ENCODE measurements at regions not wholly inside any gene's neighbourhood (a gene's known extent, or its start where the extent isn't known, plus 50 kb on each side); places are given as distances from the start of the nearest gene placed in this dataset.

DNA sequence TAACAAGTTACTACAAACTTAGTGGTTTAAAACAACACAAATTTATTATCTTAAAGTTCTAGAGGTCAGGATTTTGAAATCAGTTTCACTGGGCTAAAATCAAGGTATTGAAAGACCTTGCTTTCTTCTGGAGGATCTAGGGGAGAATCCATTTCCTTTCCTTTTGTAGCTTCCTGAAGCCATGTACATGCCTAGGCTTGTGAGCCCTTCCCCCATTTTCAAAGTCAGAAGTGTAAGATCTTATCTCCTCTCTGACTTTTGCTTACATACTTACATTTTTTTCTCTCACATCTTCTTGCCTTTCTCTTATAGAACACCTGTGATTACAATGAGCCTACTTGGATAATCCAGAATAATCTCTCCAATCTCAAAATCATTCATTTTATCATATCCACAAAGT lies 78.7 kb upstream of the MBOAT2 start:
- DNase-seq (ENCODE audit: low read depth in 2 of 2) = no peak

DNA sequence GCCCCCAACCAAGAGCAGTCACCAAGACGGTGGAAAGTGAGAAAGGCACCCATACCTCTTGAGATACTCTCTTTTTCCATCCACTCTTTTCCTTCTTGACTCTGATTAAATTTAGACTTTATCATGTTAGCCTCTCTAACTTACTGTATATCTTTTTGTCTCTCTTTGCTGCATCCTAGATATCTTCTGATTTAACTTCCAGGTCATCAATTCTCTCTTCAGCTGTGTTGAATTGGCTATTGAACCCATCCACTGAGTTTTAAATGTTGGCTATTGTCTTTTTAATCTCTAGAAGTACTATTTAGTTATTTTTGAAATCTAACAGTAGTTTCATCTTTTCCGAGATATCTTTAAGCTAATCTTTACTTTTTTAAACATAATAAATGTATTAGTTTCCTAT lies 78.3 kb upstream of the MBOAT2 start:
- DNase-seq (ENCODE audit: low read depth in 2 of 2) = no peak

DNA sequence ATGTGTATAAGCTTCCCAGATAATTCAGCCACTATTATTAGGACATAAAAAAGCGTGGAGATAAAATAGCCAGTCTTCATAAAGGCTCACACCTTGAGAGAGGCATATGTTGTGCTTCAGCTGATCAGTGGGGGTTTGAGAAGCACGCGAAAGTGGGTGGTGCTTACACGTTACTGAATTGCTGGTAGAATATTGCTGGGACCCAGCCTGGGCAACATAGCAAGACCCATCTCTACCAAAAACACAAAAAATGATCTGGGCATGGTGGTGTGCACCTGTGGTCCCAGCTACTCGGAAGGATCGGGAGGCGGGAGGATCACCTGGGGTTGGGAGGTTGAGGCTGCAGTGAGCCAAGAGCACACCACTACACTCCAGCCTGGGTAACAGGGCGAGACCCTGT lies 74.9 kb upstream of the MBOAT2 start:
- no peak for DNase-seq (ENCODE audit: low read depth in 2 of 2)

DNA sequence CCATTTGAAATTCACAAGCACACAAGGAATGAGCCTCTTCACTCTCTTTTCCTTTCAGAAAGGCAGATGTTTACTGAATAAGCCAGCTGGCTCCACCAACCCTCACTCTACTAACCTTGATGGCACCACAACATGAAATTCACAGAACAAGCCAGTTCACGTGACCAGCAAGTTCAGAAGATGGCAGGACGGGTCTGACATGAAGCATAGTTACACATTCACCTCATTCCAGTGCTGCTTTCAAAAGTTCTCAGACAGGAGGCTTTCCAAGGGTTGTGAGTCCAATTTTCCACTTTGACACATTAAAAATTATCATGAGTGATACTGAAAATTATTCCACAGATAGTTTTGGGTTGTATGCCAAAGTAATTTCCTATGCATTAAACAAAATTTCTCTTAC lies 74.2 kb upstream of the MBOAT2 start:
- no peak for DNase-seq (ENCODE audit: low read depth in 2 of 2)

DNA sequence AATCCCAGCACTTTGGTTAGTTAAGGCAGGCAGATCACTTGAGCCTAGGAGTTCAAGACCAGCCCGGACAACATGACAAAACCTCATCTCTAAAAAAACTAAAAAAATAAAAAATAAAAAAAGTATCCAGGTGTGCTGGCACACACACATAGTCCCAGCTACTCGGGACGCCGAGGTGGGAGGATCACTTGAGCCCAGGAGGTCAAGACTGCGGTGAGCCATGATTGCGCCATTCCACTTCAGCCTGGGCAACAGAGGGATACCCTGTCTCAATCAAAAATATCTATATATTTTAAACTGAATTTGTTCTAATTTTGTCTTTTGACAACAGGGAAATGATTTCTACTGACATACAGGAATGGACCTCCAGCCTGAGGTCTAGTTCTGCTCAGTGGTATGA lies 73.3 kb upstream of the MBOAT2 start:
- DNase-seq (ENCODE audit: low read depth in 2 of 2) = no peak

DNA sequence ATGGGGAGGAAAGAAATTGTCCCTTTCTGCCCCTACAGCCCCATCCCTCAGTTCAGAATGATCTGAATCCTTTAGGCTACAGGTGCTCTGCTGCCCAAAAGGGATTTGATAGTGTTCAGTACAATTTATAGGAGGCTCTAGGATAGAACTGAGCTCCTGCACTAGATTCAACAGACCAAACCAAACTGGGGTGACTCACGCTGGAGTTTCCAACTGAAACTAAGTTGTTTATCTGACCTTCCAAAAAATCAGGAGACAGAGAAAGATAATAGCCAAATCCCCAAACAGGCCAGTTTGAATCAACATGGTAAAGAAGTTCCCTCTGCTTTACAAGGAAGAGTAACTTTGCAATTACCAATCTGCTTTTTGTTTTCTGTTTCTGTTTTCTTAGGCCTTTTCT lies 72.7 kb upstream of the MBOAT2 start:
- no peak for DNase-seq (ENCODE audit: low read depth in 2 of 2)

DNA sequence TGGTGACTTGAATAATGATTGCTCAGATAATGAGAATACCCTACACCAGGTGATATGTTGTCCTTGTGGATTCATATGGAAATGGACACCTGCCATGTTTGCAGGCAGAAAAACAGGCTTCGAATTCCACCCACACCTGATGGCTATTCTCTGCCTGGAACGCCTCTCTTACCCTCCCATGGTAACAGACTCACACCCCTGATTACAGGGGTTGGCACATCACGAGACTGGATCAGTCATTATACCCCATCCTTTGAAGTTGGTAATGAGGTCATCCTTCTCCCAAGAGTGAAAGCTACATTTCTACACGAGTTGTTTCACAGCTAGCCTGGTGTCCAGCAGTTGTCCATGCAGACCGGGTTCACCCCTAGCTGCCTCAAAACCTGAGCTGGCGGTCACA lies 71.4 kb upstream of the MBOAT2 start:
- DNase-seq (ENCODE audit: low read depth in 2 of 2) = no peak

DNA sequence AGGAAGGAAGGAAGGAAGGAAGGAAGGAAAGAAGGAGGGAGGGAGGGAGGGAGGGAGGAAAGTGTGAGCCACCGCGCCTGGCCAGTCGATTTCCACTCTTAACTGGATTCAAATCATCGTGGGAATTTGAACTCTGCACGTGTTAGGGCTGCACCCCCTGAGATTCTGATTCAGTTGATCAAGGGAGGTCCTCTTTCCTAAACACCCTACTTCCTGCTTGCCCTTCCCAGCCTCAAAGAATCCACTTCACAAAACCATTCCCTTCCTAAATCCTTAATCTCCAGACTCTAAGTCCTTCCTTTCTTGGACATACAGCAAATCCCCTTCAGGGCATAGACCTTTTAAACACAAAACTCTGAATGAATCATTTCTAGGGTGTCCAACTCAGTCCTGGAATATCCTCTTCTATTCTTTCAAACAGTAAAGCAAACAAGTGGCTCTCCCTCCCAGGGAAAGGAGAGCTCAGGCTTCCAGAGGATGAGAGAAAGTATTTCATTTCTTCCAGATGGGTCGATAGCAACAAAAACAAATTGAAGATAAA lies 68.2 kb upstream of the MBOAT2 start:
- no peak for DNase-seq (ENCODE audit: low read depth in 2 of 2)

DNA sequence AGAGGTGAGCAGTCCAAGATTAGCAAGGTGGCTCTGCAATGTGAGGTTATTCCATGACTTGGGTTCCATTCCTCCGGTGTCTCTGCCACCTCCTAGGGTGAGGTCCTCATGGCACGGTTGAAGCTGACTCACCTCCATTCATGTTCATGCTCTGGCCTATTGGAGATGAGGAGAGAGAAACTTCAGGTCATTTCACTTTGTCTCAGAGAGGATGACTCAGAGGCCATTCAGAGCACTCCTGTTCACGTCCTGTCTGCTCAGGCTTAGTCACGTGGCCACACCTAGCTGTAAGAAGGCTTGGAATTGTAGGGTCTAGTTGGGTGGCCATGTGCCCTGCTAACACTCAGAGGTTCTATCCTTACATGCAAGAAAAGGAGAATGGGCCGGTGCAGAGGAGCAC lies 67.5 kb upstream of the MBOAT2 start:
- DNase-seq (ENCODE audit: low read depth in 2 of 2) = peak in 1 of 2 donors; percentile 7

DNA sequence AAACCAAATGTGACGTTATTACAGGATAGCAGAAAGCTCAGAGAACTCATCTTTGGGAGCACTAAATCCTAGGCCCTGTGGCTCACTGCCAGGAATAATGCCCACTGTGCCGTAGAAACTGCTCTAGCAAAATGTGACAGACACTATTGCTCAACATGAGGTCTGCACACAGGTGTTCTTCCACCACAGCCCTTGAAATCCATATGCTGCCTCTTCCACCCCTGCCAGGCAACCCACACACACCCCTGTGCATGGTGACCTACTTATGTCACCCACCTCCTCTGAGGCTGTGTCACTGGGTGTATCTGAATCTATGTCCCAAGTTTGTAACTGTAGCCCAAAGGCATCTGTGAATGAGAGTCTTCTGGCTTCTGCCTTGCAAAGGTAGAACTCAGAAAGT lies 66.1 kb upstream of the MBOAT2 start:
- DNase-seq (ENCODE audit: low read depth in 2 of 2) = no peak

DNA sequence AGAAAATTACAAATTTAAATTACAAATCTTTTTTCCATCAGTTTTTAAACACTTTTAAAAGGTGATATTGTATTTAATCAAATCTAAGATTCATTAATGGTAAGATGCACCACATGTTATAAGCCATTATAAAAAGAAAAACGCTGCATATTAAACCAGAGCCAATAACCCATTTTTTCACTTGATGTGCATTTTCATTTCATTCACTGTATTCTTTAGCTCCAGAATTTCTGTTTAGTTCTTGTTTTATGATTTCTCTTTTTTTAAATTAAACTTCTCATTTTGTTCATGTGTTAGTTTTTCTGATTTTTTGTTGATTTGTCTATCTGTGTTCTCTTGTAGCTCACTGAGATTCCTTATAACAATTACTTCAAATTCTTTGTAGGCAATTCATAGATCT lies 62.4 kb upstream of the MBOAT2 start:
- DNase-seq (ENCODE audit: low read depth in 2 of 2) = no peak

DNA sequence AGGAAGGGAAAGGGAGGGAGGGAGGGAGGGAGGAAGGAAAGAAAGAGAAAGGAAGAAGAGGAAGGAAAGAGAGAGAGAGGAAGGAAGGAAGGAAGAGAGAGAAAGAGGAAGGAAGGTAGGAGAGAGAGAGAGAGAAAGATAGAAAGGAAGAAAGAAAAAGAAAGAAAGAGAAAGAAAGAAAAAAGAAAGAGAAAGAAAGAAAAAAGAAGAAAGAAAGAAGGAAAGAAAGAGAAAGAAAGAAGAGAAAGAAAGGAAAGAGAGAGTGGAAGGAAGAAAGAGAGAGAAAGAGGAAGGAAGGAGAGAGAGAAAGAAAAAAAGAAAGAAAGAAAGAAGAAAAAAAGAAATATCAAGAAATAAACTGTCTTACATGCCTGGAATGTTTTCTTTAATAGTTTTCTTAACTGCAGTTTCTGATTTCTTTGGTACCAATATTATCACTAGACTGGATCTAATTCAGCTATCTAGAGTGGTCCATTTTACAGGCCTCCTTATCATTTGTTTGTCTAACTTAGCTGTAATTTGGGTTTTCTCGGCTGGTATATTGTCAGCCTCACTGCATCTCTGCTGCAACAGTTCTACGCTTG lies 59.6 kb upstream of the MBOAT2 start:
- DNase-seq (ENCODE audit: low read depth in 2 of 2) = no peak

DNA sequence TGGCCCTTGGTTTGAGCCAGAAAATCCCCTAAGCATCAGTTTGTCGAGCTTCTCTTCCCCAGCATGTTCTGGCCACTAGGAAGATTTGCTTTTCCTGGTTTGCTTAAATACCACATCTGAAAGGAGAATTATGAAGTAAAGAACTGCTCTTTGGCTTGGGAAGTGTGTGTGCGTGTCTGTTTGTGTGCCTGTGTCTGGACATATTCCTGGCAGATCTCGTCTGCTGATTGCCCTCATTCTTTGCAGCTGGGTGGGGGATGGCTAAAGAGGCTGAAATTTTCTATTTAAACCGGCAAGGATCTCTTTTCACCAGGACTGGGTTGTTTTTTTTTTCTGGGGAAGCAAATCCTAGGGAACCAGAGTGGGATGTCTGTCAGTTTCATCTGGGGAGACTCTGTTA lies 57.3 kb upstream of the MBOAT2 start:
- DNase-seq (ENCODE audit: low read depth in 2 of 2) = no peak

DNA sequence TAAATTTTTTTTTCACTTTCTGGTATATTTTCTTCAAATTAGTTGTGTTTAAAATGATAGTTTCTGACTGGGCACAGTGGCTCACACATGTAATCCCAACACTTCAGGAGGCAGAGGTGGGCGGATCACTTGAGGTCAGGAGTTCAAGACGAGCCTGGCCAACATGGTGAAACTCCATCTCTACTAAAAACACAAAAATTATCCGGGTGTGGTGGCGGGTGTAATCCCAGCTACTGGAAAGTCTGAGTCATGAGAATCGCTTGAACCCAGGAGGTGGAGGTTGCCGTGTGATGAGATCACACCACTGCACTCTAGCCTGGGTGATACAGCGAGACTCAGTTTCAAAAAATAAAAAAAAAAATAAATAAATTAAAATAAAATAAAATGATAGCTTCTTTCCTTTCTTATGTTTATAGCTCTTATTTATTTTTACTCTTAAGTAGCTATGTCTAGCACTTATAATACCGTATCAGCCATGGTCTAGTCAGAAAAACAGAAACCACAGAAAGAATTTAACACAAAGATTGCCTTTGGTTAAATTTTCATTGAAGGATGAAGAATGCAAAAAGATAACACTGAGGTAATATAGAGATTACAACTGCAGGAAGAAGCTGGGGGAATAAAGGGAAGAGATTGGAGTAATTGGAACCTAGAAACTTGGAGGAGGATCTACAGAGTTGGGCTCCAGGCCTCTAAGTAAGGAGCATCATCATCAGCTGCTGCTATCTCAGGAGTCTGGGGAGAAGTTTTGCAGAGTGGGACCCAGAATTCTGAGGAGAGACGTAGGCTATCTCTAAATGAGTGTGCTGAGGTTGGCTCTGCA lies 54.7 kb upstream of the MBOAT2 start:
- no peak for DNase-seq (ENCODE audit: low read depth in 2 of 2)

DNA sequence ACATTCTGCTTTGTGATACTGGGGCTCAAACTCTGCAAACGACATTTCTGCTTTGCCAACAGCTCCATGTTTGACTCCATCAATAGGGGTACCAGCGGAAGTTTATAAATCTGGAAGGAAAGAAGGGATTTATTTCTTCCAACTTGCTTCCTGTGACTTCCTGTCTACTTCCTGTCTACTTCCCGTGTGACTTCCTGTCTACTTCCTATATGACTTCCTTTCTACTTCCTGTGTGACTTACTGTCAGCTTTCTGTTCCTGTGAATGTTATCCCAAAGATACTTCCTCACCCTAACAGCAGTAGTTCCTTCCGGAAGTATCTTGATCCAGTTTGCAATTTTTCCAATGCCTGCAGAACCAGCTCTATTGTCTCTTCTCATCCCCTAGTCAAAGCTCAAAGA lies 52.0 kb upstream of the MBOAT2 start:
- DNase-seq (ENCODE audit: low read depth in 2 of 2) = no peak

DNA sequence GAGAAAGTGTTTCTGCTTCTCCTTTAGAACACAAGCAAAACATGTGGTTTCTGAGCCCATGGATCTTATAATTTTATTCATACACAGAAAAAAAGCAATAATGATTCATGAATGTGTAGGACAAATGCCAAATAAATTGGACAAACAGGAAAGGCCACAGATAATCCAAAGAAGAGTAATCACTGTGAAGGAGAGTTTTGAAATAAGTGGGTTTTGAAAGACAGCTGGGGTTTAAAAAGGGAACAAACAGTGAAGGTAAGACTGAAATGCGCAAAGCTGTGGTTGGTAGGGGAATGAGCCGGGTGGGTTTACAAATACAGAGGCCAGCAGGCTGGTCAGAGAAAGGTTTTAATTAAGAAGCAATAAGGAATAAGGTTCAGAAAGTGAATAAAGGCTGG lies 50.0 kb upstream of the MBOAT2 start:
- DNase-seq (ENCODE audit: low read depth in 2 of 2) = no peak

All from stimulated activated CD4-positive, alpha-beta T cell treated with anti-CD3 and anti-CD28 coated beads, Interleukin-15, amount 100 ng/mL, for 48 hours (primary cell).